ENCODE measurements at regions not wholly inside any gene's neighbourhood (a gene's known extent, or its start where the extent isn't known, plus 50 kb on each side); places are given as distances from the start of the nearest gene placed in this dataset.

- TF ChIP-seq CTCF (IDR thresholded peaks at IDR 0.05), result no peak
- no peak for TF ChIP-seq POLR2AphosphoS5 (IDR thresholded peaks at IDR 0.05)
- TF ChIP-seq EP300 (IDR thresholded peaks at IDR 0.05), result no peak
Measured at GRCh38 chr1:218836264-218836663, 337.4 kb upstream of the LYPLAL1 start.

Measured in upper lobe of left lung (tissue), 4 donors.